Panc1 (cell line): ENCODE measurements at regions not wholly inside any gene's neighbourhood (a gene's known extent, or its start where the extent isn't known, plus 50 kb on each side); places are given as distances from the start of the nearest gene placed in this dataset.

Source experiments
- ATAC-seq: fragments of 200-7000 bp; cut with Tn5 transposase; 2 replicates; pipeline ENCODE4 v1.9.1; 2020; ENCODE audit warnings: mild to moderate bottlenecking, moderate library complexity
- BruUV-seq: library from RNA; stranded (reverse); fragments of 400-500 nt; replicated peaks from 2 replicates; lab custom pipeline; 2021; lab: Mats Ljungman, UMichigan
- CTCF ChIA-PET: fragments of 300-600 bp; sonication (Branson Sonifier 250); formaldehyde crosslinking; loops from one replicate; lab custom pipeline; 2022; ENCODE audit warnings: antibody characterized with exemption; lab: Charles Lee
- POLR2A ChIA-PET: fragments of 300-600 bp; sonication (Branson Sonifier 250); formaldehyde crosslinking; loops from one replicate; lab custom pipeline; 2022; ENCODE audit warnings: antibody characterized with exemption; lab: Charles Lee
- DNase-seq: peaks from one replicate; pipeline ENCODE4 v3.0.0-alpha.2; 2010; ENCODE audit warnings: low read depth, low spot score
- H3K27ac ChIP-seq: 2 replicates; pipeline ENCODE4 v1.5.1; 2011; ENCODE audit warnings: mild to moderate bottlenecking, low read length, inconsistent platforms
- H3K27me3 ChIP-seq: fragments of 200-500 bp; sonication (Bioruptor generic); 2 replicates; pipeline ENCODE4 v1.6.0; 2014; ENCODE audit warnings: low read length, inconsistent platforms; ENCODE audit not compliant: control insufficient read depth, insufficient read depth
- H3K36me3 ChIP-seq: fragments of 200-500 bp; sonication (Bioruptor generic); 2 replicates; pipeline ENCODE4 v1.5.1; 2014; ENCODE audit warnings: inconsistent platforms, mild to moderate bottlenecking, low read length, moderate library complexity; ENCODE audit not compliant: control insufficient read depth, insufficient read depth
- H3K4me1 ChIP-seq: 2 replicates; pipeline ENCODE4 v1.5.1; 2011; ENCODE audit warnings: inconsistent platforms, mild to moderate bottlenecking, low read length, moderate library complexity; ENCODE audit not compliant: control insufficient read depth, insufficient read depth
- H3K4me3 ChIP-seq, 2 experiments: 2 replicates each; pipeline ENCODE4 v1.5.1; 2011 to 2012; ENCODE audit warnings: low read depth in 2 of 2, low read length in 2 of 2, mild to moderate bottlenecking in 2 of 2, inconsistent platforms in 1 of 2, moderate library complexity in 1 of 2
- H3K9me3 ChIP-seq: fragments of 200-500 bp; sonication (Bioruptor generic); 2 replicates; pipeline ENCODE4 v1.5.1; 2014; ENCODE audit warnings: low read depth, mild to moderate bottlenecking, inconsistent platforms, low read length, moderate library complexity; ENCODE audit not compliant: control insufficient read depth, insufficient read depth
- CTCF ChIP-seq: fragments of 450-650 bp; IDR thresholded peaks from 2 replicates; pipeline ENCODE4 v1.5.1; 2017; ENCODE audit warnings: mild to moderate bottlenecking
- POLR2AphosphoS5 ChIP-seq: IDR thresholded peaks from 2 replicates; pipeline ENCODE4 v1.6.1; 2012; ENCODE audit warnings: mild to moderate bottlenecking, low read depth, low read length, moderate library complexity
- REST ChIP-seq, 2 experiments: IDR thresholded peaks; 2 replicates each; pipeline ENCODE4 v1.6.1; 2011 to 2012; ENCODE audit warnings: low read depth in 2 of 2, control low read depth in 1 of 2, low read length in 1 of 2, mild to moderate bottlenecking in 1 of 2, moderate library complexity in 1 of 2; ENCODE audit not compliant: insufficient read depth in 1 of 2
- SIN3A ChIP-seq: IDR thresholded peaks from 2 replicates; pipeline ENCODE4 v1.6.1; 2012; ENCODE audit warnings: low read depth, mild to moderate bottlenecking, low read length, moderate library complexity, borderline replicate concordance; ENCODE audit not compliant: insufficient read depth
- TCF7L2 ChIP-seq: IDR thresholded peaks from 2 replicates; pipeline ENCODE4 v1.6.1; 2011; ENCODE audit warnings: mild to moderate bottlenecking, low read depth, low read length, inconsistent platforms
- in situ Hi-C: cut with HindIII; loops from 2 replicates; pipeline ENCODE4 v1.10.0; 2016; ENCODE audit warnings: low sequenced_read_pairs, low pct_unique_long_range_greater_than_20kb
- intact Hi-C: fragments of 100-400 bp; cut with micrococcal nuclease; formaldehyde crosslinking; loops from one replicate; pipeline ENCODE4 v1.10.0; 2022; ENCODE audit not compliant: unreplicated experiment

DNA sequence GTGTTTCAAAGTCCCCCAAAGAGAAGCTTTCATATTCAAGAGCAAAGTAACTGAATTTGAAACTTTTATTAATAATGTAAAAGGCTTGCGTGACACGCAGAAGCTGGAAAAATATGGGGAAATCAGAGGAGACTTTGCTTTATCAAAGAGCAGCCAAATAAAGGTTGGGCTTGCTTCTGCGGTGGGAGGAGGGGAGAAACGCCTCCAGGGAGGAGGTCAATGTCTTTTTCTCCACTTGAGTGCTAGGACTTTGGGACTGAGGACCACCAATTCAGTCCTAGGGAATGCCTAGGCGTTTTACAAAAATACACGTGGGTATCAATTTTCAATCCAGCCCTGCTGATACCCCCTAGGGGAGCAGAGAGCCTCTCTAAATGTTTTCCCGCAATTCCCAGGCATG lies 60.9 kb upstream of the FZD10 start:
- H3K4me3 ChIP-seq: no peak overlapping the region
- ChIA-PET POLR2A (no interaction called here), CTCF (no interaction called here)
- TF ChIP-seq CTCF: no peak
- TF ChIP-seq SIN3A: no peak
- TF ChIP-seq TCF7L2: no peak
- TF ChIP-seq REST (IDR thresholded peaks at IDR 0.05; ENCODE audit: insufficient read depth in 1 of 2, low read depth in 2 of 2, low read length in 1 of 2): no peak
- TF ChIP-seq POLR2AphosphoS5: no peak
- no peaks in the 10 kb centered on the region for H3K36me3 ChIP-seq
- H3K4me1 ChIP-seq: no peaks in the 10 kb centered on the region
- H3K9me3 ChIP-seq: no peaks in the 10 kb centered on the region
- intact Hi-C loops (no loop called here), in situ Hi-C loops (no loop called here)
- DNase-seq (no peak), ATAC-seq (no peak)
- no peak overlapping the region for H3K27ac ChIP-seq
- BruUV-seq: no TSS peak
- no peaks in the 10 kb centered on the region; the same call in 1 of the 2 replicates for H3K27me3 ChIP-seq

- TF ChIP-seq CTCF (no peak), POLR2AphosphoS5 (no peak), TCF7L2 (no peak), REST (IDR thresholded peaks at IDR 0.05; ENCODE audit: insufficient read depth in 1 of 2, low read depth in 2 of 2, low read length in 1 of 2) (no peak), SIN3A (no peak)
- CTCF ChIA-PET: no interaction called here
- intact Hi-C loops: no loop called here
- H3K27ac ChIP-seq: no peak overlapping the region
- in situ Hi-C loops: no loop called here
- POLR2A ChIA-PET: no interaction called here
- H3K27me3 ChIP-seq: no peaks in the 10 kb centered on the region; the same call in 1 of the 2 replicates
- ATAC-seq: no peak
- H3K4me3 ChIP-seq: no peak overlapping the region
- no peaks in the 10 kb centered on the region for H3K4me1 ChIP-seq
- no peak for DNase-seq
- no TSS peak for BruUV-seq
- no peaks in the 10 kb centered on the region for H3K9me3 ChIP-seq
- H3K36me3 ChIP-seq: no peaks in the 10 kb centered on the region
Measured at GRCh38 chr12:130102266-130102665, 60.0 kb upstream of the FZD10 start.
